H9 (cell line): ENCODE measurements at regions not wholly inside any gene's neighbourhood (a gene's known extent, or its start where the extent isn't known, plus 50 kb on each side); places are given as distances from the start of the nearest gene placed in this dataset.

Source experiments
- DNase-seq: peaks from one replicate; pipeline ENCODE4 v3.0.0-alpha.2; 2017
- H2AFZ ChIP-seq: one replicate; pipeline ENCODE4 v1.6.1; 2013; ENCODE audit warnings: mild to moderate bottlenecking, low read length, control low read depth, moderate library complexity
- H2AK5ac ChIP-seq: 2 replicates; pipeline ENCODE4 v1.6.1; 2013; ENCODE audit warnings: low read length, control low read depth, mixed read lengths; ENCODE audit not compliant: insufficient read length
- H2BK120ac ChIP-seq: one replicate; pipeline ENCODE4 v1.6.1; 2013; ENCODE audit warnings: low read depth, mild to moderate bottlenecking, low read length, control low read depth, inconsistent platforms; ENCODE audit not compliant: poor library complexity, severe bottlenecking
- H2BK12ac ChIP-seq: 2 replicates; pipeline ENCODE4 v1.6.1; 2013; ENCODE audit warnings: low read length, control low read depth, mixed read lengths, low read depth; ENCODE audit not compliant: insufficient read length
- H2BK15ac ChIP-seq: 2 replicates; pipeline ENCODE4 v1.6.1; 2013; ENCODE audit warnings: low read depth, low read length, control low read depth
- H2BK20ac ChIP-seq: one replicate; pipeline ENCODE4 v1.6.1; 2013; ENCODE audit warnings: low read depth, mild to moderate bottlenecking, low read length, control low read depth, inconsistent platforms; ENCODE audit not compliant: poor library complexity, severe bottlenecking
- H2BK5ac ChIP-seq: 2 replicates; pipeline ENCODE4 v1.6.1; 2013; ENCODE audit warnings: low read length, control low read depth, mixed read lengths; ENCODE audit not compliant: insufficient read length
- H3K14ac ChIP-seq: 2 replicates; pipeline ENCODE4 v1.6.1; 2013; ENCODE audit warnings: low read length, control low read depth; ENCODE audit not compliant: insufficient read depth
- H3K18ac ChIP-seq: 2 replicates; pipeline ENCODE4 v1.6.1; 2013; ENCODE audit warnings: low read depth, mild to moderate bottlenecking, mixed read lengths, low read length, control low read depth; ENCODE audit not compliant: insufficient read length
- H3K23ac ChIP-seq: 2 replicates; pipeline ENCODE4 v1.6.1; 2013; ENCODE audit warnings: low read length, control low read depth, mixed read lengths, low read depth; ENCODE audit not compliant: insufficient read length
- H3K23me2 ChIP-seq: 2 replicates; pipeline ENCODE4 v1.6.1; 2013; ENCODE audit warnings: low read depth, mild to moderate bottlenecking, mixed read lengths, low read length, control low read depth; ENCODE audit not compliant: insufficient read length, poor library complexity, severe bottlenecking
- H3K27ac ChIP-seq: 2 replicates; pipeline ENCODE4 v1.5.1; 2013; ENCODE audit warnings: low read length, control low read depth, mixed read lengths, low read depth; ENCODE audit not compliant: insufficient read length
- H3K27me3 ChIP-seq: 2 replicates; pipeline ENCODE4 v1.6.1; 2013; ENCODE audit warnings: low read length, control low read depth, inconsistent platforms; ENCODE audit not compliant: insufficient read depth
- H3K4ac ChIP-seq: 2 replicates; pipeline ENCODE4 v1.6.1; 2013; ENCODE audit warnings: low read depth, mild to moderate bottlenecking, control low read depth, inconsistent platforms, low read length, moderate library complexity
- H3K4me1 ChIP-seq: 2 replicates; pipeline ENCODE4 v1.6.1; 2013; ENCODE audit warnings: low read length, control low read depth, inconsistent platforms; ENCODE audit not compliant: insufficient read depth
- H3K4me2 ChIP-seq: 2 replicates; pipeline ENCODE4 v1.6.1; 2013; ENCODE audit warnings: low read length, control low read depth, mixed read lengths; ENCODE audit not compliant: insufficient read length, insufficient read depth
- H3K56ac ChIP-seq: 2 replicates; pipeline ENCODE4 v1.6.1; 2013; ENCODE audit warnings: low read depth, mild to moderate bottlenecking, mixed read lengths, low read length, control low read depth; ENCODE audit not compliant: insufficient read length
- H3K79me1 ChIP-seq: 2 replicates; pipeline ENCODE4 v1.6.1; 2013; ENCODE audit warnings: low read depth, mild to moderate bottlenecking, moderate library complexity, low read length, control low read depth, inconsistent platforms; ENCODE audit not compliant: insufficient read depth, poor library complexity, severe bottlenecking
- H3K79me2 ChIP-seq: 2 replicates; pipeline ENCODE4 v1.6.1; 2013; ENCODE audit warnings: low read length, control low read depth, inconsistent platforms; ENCODE audit not compliant: insufficient read depth
- H3K9ac ChIP-seq: 2 replicates; pipeline ENCODE4 v1.6.1; 2013; ENCODE audit warnings: low read length, control low read depth, mixed read lengths; ENCODE audit not compliant: insufficient read length; ENCODE audit errors: extremely low read depth
- H3K9me3 ChIP-seq: one replicate; pipeline ENCODE4 v1.6.1; 2013; ENCODE audit warnings: low read depth, low read length, inconsistent platforms; ENCODE audit not compliant: control insufficient read depth
- H3T11ph ChIP-seq: one replicate; pipeline ENCODE4 v1.6.1; 2013; ENCODE audit warnings: mild to moderate bottlenecking, low read length, control low read depth, inconsistent platforms
- H4K20me1 ChIP-seq: one replicate; pipeline ENCODE4 v1.6.1; 2013; ENCODE audit not compliant: control insufficient read depth, insufficient read length, insufficient read depth
- H4K5ac ChIP-seq: 2 replicates; pipeline ENCODE4 v1.6.1; 2013; ENCODE audit warnings: low read depth, mild to moderate bottlenecking, mixed read lengths, low read length, control low read depth; ENCODE audit not compliant: insufficient read length
- H4K8ac ChIP-seq: replicated peaks from 2 replicates; pipeline ENCODE4 v1.6.1; 2013; ENCODE audit warnings: low read length, control low read depth, mixed read lengths, low read depth; ENCODE audit not compliant: insufficient read length
- H4K91ac ChIP-seq: 2 replicates; pipeline ENCODE4 v1.6.1; 2013; ENCODE audit warnings: low read depth, mild to moderate bottlenecking, moderate library complexity, mixed read lengths, low read length, control low read depth; ENCODE audit not compliant: insufficient read length
- H3K27ac Mint-ChIP-seq, 3 experiments: 2 replicates in 2 of 3; 3 replicates in 1 of 3; pipeline ENCODE4 v1.8.0; 2020 to 2021; ENCODE audit warnings: mixed read lengths in 3 of 3, mild to moderate bottlenecking in 1 of 3, moderate library complexity in 1 of 3
- H3K27me3 Mint-ChIP-seq: 2 replicates; pipeline ENCODE4 v1.8.0; 2021; ENCODE audit warnings: low read depth, mild to moderate bottlenecking, moderate library complexity, mixed read lengths
- H3K36me3 Mint-ChIP-seq, 3 experiments: 2 replicates in 2 of 3; 3 replicates in 1 of 3; pipeline ENCODE4 v1.8.0; 2020 to 2021; ENCODE audit warnings: low read depth in 3 of 3, mixed read lengths in 3 of 3; ENCODE audit not compliant: insufficient read depth in 1 of 3
- H3K4me1 Mint-ChIP-seq, 2 experiments: 2 replicates each; pipeline ENCODE4 v1.8.0; 2020; ENCODE audit warnings: mixed read lengths in 2 of 2
- H3K4me3 Mint-ChIP-seq, 2 experiments: 2 replicates in 1 of 2; 3 replicates in 1 of 2; pipeline ENCODE4 v1.8.0; 2020 to 2021; ENCODE audit warnings: mild to moderate bottlenecking in 2 of 2, mixed read lengths in 2 of 2, moderate library complexity in 1 of 2
- H3K9me3 Mint-ChIP-seq, 2 experiments: 2 replicates in 1 of 2; 3 replicates in 1 of 2; pipeline ENCODE4 v1.8.0; 2020; ENCODE audit warnings: mild to moderate bottlenecking in 2 of 2, mixed read lengths in 2 of 2, moderate library complexity in 1 of 2
- WGBS: extraction: QIAGEN DNeasy Blood & Tissue Kit; methylation state at CpG from one replicate; pipeline ENCODE4 v1.1.7; 2013; ENCODE audit warnings: missing lambda C conversion rate, low lambda C conversion rate, mixed read lengths; ENCODE audit not compliant: insufficient read length; ENCODE audit errors: extremely low coverage; 5-methylcytosine and 5-hydroxymethylcytosine counted together
- TF ChIP-seq, protein P1 (sequence below): fragments of 200-600 bp; sonication (generic); conservative IDR thresholded peaks from 3 replicates; pipeline ENCODE4 v1.8.0; 2021; ENCODE audit warnings: antibody characterized with exemption, mild to moderate bottlenecking

DNA sequence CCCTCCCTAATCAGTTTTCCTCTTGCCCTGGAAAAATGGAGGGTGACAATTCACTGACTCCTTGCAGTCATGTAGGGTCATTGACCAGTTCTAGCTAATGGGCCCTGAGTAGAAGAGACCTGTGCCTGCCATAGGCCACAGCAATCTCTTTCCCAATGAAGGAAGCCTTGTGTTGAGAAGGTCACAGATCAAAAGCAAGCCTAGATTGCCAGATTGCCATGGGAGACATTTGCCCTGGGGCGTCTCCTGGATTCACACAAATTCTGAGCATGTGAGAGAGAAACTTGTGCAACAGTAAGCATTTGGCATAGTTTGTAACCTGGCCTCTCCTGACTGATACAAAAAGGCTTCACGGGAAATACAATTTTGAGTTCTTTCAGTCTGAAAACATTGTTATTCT, 148.0 kb downstream of the NUDT12 start:
- no peak overlapping the region for H2BK15ac ChIP-seq
- H3K18ac ChIP-seq = no peak overlapping the region
- H2BK120ac ChIP-seq = no peak overlapping the region
- H3K9ac ChIP-seq = no peak overlapping the region
- H4K8ac ChIP-seq = no peak overlapping the region
- Mint-ChIP-seq H3K4me3 (no peak overlapping the region), H3K36me3 (no peaks in the 10 kb centered on the region), H3K4me1 (no peaks in the 10 kb centered on the region), H3K27ac (no peak overlapping the region), H3K27me3 (no peaks in the 10 kb centered on the region), H3K9me3 (no peaks in the 10 kb centered on the region; a peak in 1 of 5 replicates)
- H3K27me3 ChIP-seq = no peaks in the 10 kb centered on the region
- H3K79me2 ChIP-seq = no peaks in the 10 kb centered on the region
- H4K20me1 ChIP-seq = no peaks in the 10 kb centered on the region
- no peak overlapping the region for H2AFZ ChIP-seq
- no peak overlapping the region for H4K5ac ChIP-seq
- H3K9me3 ChIP-seq = no peaks in the 10 kb centered on the region
- no peak overlapping the region for H4K91ac ChIP-seq
- no peak overlapping the region for H3K23ac ChIP-seq
- H3K4me2 ChIP-seq = no peak overlapping the region
- H2BK5ac ChIP-seq = no peak overlapping the region
- no peak overlapping the region for H2BK12ac ChIP-seq
- WGBS = no CpG with 5 or more reads among the region's 2 CpGs
- TF ChIP-seq, protein P1, sequence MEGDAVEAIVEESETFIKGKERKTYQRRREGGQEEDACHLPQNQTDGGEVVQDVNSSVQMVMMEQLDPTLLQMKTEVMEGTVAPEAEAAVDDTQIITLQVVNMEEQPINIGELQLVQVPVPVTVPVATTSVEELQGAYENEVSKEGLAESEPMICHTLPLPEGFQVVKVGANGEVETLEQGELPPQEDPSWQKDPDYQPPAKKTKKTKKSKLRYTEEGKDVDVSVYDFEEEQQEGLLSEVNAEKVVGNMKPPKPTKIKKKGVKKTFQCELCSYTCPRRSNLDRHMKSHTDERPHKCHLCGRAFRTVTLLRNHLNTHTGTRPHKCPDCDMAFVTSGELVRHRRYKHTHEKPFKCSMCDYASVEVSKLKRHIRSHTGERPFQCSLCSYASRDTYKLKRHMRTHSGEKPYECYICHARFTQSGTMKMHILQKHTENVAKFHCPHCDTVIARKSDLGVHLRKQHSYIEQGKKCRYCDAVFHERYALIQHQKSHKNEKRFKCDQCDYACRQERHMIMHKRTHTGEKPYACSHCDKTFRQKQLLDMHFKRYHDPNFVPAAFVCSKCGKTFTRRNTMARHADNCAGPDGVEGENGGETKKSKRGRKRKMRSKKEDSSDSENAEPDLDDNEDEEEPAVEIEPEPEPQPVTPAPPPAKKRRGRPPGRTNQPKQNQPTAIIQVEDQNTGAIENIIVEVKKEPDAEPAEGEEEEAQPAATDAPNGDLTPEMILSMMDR = no peak
- no peak overlapping the region for H3K56ac ChIP-seq
- H3K79me1 ChIP-seq = no peaks in the 10 kb centered on the region
- H3K27ac ChIP-seq = no peak overlapping the region
- H3K14ac ChIP-seq = no peak overlapping the region
- no peak overlapping the region for H3T11ph ChIP-seq
- no peaks in the 10 kb centered on the region for H3K4me1 ChIP-seq
- no peak overlapping the region for H3K4ac ChIP-seq
- no peak overlapping the region for H2BK20ac ChIP-seq
- H2AK5ac ChIP-seq = no peak overlapping the region
- no peaks in the 10 kb centered on the region for H3K23me2 ChIP-seq
- DNase-seq = no peak
